ENCODE measurements at regions not wholly inside any gene's neighbourhood (a gene's known extent, or its start where the extent isn't known, plus 50 kb on each side); places are given as distances from the start of the nearest gene placed in this dataset.

DNA sequence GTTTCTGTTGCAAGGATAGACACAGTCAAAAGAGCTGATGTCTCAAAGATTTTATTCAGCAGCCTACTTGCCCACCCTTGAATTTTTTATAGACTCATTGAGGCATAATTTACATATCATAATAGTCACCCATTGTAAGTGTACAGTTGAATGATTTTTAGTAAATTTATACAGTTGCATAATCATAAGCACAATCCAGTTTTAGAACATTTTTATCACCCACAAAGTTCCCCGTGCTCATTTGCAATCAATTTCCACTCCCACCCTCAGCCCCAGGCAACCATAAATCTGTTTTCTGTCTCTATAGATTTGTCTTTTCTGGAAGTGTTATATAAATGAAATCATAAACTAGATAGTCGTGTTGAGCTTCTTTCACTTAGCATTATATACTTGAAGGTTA lies 517.7 kb downstream of the TLE1 start:
- peaks cover 0 to 23% (median 12%) of the 10 kb centered on the region in 11 experiments; a peak in 13 of 22 replicates for H3K9me3 ChIP-seq (replicated peaks in 1 of 11)
- H3K27me3 ChIP-seq: no peaks in the 10 kb centered on the region
- H3K36me3 ChIP-seq: no peaks in the 10 kb centered on the region
- no peaks in the 10 kb centered on the region for H4K20me1 ChIP-seq
- H3K4me2 ChIP-seq: no peak overlapping the region
- no peaks in the 10 kb centered on the region for H3K4me1 ChIP-seq
- no peak overlapping the region for H3K4me3 ChIP-seq
- no peak overlapping the region for H3K9ac ChIP-seq
- TF ChIP-seq Cebpa-rat (IDR thresholded peaks at IDR 0.05): no peak
- no peak overlapping the region for H3K27ac ChIP-seq

DNA sequence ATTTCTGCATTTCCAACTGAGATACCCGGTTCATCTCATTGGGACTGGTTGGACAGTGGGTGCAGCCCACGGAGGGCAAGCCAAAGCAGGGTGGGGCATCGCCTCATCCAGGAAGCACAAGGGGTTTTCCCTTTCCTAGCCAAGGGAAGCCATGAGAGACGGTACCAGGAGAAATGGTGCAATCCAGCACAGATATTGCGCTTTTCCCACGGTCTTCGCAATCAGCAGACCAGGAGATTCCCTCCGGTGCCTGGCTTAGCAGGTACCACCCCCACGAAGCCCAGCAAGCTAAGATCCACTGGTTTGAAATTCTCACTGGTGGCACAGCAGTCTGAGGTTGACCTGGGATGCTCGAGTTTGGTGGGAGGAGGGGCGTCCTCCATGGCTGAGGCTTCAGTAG lies 527.0 kb downstream of the TLE1 start:
- Histone ChIP-seq H3K27ac (no peak overlapping the region), H3K36me3 (no peaks in the 10 kb centered on the region), H3K4me1 (no peaks in the 10 kb centered on the region), H3K9ac (no peak overlapping the region), H3K9me3 (replicated peaks in 1 of 11) (peaks cover 0 to 29% (median 15%) of the 10 kb centered on the region in 11 experiments; a peak in 18 of 22 replicates), H3K27me3 (no peaks in the 10 kb centered on the region), H4K20me1 (no peaks in the 10 kb centered on the region), H3K4me3 (no peak overlapping the region), H3K4me2 (no peak overlapping the region)
- no peak for TF ChIP-seq Cebpa-rat (IDR thresholded peaks at IDR 0.05)

DNA sequence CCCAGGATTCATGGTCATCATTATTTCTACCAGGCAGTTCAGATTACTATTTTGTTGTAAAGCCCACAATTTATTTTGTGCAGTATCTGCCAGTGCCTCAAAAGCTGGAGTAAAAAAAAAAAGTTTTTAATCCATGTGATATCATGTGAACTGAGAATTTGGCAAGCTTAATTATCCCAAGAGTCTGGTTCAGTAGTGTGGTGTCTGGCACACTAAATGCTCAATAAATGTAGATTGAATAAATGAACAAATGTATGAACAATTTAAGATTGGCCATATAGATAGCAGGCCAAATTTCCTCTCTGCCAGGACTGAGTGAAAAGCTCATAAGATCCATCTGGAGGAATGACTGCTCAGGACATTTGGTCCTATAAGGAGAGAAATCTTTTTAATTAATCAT lies 533.0 kb downstream of the TLE1 start:
- no peaks in the 10 kb centered on the region for H4K20me1 ChIP-seq
- TF ChIP-seq Cebpa-rat (IDR thresholded peaks at IDR 0.05): no peak
- no peak overlapping the region for H3K4me2 ChIP-seq
- no peaks in the 10 kb centered on the region for H3K27me3 ChIP-seq
- H3K9ac ChIP-seq: no peak overlapping the region
- no peaks in the 10 kb centered on the region for H3K36me3 ChIP-seq
- H3K27ac ChIP-seq: no peak overlapping the region
- no peaks in the 10 kb centered on the region for H3K4me1 ChIP-seq
- peaks cover 0 to 6% (median 0%) of the 10 kb centered on the region in 11 experiments; a peak in 1 of 22 replicates for H3K9me3 ChIP-seq (replicated peaks in 1 of 11)
- no peak overlapping the region for H3K4me3 ChIP-seq

DNA sequence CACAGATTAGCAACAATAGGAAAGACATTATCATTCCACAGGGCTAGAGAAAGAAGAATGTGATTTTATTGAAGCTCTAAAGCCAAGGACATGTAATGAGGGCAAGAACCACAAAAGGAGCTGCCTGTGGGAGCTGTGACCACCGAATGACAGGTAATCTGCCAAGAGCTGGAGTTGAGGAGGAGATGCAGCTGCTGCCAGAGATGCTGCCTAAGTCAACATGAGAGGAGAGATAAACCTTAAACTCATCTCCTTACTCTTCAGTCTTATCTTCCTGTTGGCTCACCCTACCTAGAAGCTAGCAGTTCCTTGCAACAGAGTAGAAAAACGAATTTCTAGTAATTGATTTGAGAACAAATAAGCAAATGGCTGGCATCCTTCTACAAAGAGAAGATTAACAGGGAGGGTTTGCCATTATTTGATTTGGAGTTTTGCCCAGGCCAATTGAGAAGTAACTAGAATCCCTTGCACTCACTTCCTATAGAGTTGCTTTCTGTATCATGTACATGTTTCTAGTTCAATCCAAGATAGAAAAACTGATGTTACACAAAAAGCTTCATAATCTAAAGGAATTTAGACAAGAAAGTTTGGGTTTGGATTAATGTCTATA lies 539.2 kb downstream of the TLE1 start:
- no peaks in the 10 kb centered on the region for H3K27me3 ChIP-seq
- H4K20me1 ChIP-seq: no peaks in the 10 kb centered on the region
- no peak overlapping the region for H3K27ac ChIP-seq
- H3K9ac ChIP-seq: no peak overlapping the region
- peaks cover 16 to 38% (median 29%) of the 10 kb centered on the region in 11 experiments for H3K9me3 ChIP-seq (replicated peaks in 1 of 11)
- no peaks in the 10 kb centered on the region for H3K36me3 ChIP-seq
- no peak overlapping the region for H3K4me2 ChIP-seq
- no peaks in the 10 kb centered on the region for H3K4me1 ChIP-seq
- no peak for TF ChIP-seq Cebpa-rat (IDR thresholded peaks at IDR 0.05)
- H3K4me3 ChIP-seq: no peak overlapping the region

DNA sequence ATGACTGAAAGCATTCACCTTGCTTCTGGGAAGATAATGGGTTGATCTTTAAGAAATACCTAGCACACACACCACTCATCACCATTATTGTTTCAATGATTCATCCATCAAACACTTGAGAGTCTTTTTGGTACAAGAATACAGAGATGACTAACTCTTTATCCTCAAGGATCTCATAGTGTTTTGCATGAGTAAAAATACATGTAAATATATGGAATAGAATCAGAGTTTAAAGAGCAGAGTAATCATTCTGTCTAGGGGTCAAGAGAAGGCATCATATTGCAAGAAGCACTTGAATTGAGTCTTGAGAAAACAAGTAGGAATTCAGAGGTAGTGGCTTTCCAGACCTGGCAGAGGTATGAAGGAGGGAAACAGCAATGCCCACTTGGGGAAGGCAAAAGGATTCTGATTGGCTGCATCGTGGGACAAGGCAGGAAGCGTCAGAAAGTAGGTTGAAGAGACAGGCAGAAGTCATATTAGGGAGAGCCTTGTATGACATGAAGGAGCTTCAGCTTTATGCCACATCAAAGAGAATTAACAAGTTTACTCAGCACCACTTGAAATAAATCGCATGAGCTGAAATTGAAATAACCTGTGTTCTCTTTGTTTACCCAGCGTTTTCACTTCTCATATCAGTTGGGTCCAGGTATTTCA lies 542.5 kb downstream of the TLE1 start:
- no peak overlapping the region for H3K27ac ChIP-seq

DNA sequence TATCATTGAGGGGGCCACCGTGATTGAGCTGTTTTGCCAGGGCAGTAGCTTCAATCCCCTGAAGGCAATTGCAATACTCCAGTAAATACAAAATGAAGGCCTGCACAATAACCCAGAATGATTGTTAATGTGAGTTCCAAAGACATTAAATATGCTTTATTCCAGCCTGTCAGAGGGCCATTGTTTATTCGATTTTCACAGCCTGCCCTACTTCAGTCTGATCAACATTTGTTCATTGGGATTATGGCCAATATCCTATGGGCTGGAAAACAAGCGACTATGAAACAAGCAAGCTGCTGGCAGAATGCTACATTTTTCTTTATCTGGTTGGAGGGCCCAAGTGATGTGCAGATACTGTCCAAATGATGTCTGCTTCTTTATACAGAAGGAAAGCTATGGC lies 543.1 kb downstream of the TLE1 start:
- Histone ChIP-seq H3K27ac (no peak overlapping the region), H3K9ac (no peak overlapping the region), H4K20me1 (no peaks in the 10 kb centered on the region), H3K36me3 (no peaks in the 10 kb centered on the region), H3K27me3 (no peaks in the 10 kb centered on the region), H3K4me1 (no peaks in the 10 kb centered on the region), H3K9me3 (replicated peaks in 1 of 11) (peaks cover 16 to 35% (median 29%) of the 10 kb centered on the region in 11 experiments), H3K4me3 (no peak overlapping the region), H3K4me2 (no peak overlapping the region)
- TF ChIP-seq Cebpa-rat (IDR thresholded peaks at IDR 0.05): no peak

More for the DNA sequence above, 542.5 kb downstream of the TLE1 start:
- Histone ChIP-seq H3K4me3 (no peak overlapping the region), H3K36me3 (no peaks in the 10 kb centered on the region), H4K20me1 (no peaks in the 10 kb centered on the region), H3K4me1 (no peaks in the 10 kb centered on the region), H3K9me3 (replicated peaks in 1 of 11) (peaks cover 16 to 35% (median 29%) of the 10 kb centered on the region in 11 experiments), H3K4me2 (no peak overlapping the region), H3K27me3 (no peaks in the 10 kb centered on the region), H3K9ac (no peak overlapping the region)
- TF ChIP-seq Cebpa-rat (IDR thresholded peaks at IDR 0.05): no peak

DNA sequence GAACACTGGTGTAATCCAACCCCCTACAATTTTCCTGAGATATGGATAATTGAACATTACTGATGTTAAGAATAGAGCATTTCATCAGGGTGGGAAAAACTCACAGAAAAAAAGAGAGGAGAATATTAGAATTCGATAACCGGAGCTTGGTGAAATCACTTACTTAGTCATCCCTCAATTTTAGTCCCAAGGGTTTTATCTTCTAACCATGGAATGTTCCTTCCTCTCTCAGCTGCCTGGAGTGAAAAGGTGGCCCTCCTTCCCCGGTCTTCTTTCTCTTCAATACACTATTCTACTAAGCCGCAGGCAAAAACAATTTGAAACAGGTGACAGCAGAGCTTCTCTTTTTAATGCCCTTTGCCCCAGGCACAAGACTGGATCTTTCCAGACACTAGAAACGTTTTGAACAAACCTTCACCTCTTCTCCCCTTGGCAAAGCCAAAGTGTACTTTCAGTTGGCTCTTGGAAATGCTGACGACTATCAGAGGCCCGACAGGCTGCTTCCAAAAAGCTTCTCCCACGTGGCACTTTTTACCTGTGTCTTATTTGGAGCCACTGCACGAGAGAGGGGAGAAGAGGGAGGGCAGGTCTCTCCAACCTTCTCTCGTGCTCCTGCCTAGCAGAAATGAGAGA lies 543.9 kb downstream of the TLE1 start:
- Histone ChIP-seq H3K36me3 (no peaks in the 10 kb centered on the region), H3K9ac (no peak overlapping the region), H3K4me3 (no peak overlapping the region), H3K9me3 (replicated peaks in 1 of 11) (peaks cover 16 to 35% (median 29%) of the 10 kb centered on the region in 11 experiments), H3K4me2 (no peak overlapping the region), H3K27ac (no peak overlapping the region), H4K20me1 (no peaks in the 10 kb centered on the region), H3K4me1 (no peaks in the 10 kb centered on the region), H3K27me3 (no peaks in the 10 kb centered on the region)
- no peak for TF ChIP-seq Cebpa-rat (IDR thresholded peaks at IDR 0.05)

DNA sequence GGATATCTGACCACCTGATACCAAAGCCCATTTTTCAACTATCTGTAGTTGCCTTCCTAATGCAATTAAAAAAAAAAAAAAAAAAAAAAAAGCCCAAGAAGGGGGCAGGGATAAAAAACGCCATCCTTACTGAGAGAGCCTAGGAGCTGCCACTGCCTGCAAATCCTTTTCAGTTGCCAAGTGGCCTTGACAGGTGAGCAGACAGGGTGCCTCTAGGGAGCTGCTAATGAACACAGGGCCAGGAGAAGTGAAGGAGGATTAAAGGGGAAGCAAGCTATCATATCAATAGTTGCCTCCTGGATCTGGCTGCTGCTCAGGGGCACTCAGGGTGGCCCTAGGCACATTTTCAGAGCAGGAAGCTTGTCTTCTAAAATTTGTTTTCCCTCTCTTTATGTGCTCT lies 547.4 kb downstream of the TLE1 start:
- Histone ChIP-seq H3K4me2 (no peak overlapping the region), H3K4me3 (no peak overlapping the region), H3K27ac (no peak overlapping the region), H3K27me3 (no peaks in the 10 kb centered on the region), H3K36me3 (no peaks in the 10 kb centered on the region), H4K20me1 (no peaks in the 10 kb centered on the region), H3K9me3 (replicated peaks in 1 of 11) (peaks cover 0 to 8% (median under 1%) of the 10 kb centered on the region in 11 experiments; a peak in 6 of 22 replicates), H3K9ac (no peak overlapping the region), H3K4me1 (no peaks in the 10 kb centered on the region)
- TF ChIP-seq Cebpa-rat (IDR thresholded peaks at IDR 0.05): no peak

DNA sequence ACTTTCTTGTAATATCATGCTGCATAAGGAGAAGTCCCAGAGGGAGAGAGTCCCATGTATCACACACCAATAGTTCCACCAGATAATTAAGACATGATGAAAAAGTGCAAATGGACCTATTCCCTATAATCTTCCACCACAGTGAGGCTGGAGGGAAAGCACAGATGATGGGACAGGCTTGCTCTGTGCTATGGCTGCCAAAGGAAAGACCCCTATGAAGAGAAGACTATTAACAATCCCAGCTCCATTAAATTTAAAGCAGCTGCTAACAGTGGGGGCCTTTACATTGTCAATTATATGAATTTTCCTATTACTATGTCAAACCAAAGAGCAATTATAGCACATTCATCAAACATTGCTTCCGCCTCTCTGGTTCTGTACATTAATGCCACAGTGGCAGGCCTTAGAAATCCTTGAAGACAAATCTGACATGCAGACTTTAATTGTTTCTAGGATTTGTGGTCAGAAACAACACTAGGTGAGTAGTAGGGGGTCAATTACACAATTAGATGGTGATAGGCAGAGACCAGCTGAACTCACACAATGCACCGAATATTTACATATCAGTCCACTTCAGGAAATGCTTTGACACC lies 551.3 kb downstream of the TLE1 start:
- Histone ChIP-seq H3K9me3 (replicated peaks in 1 of 11) (peaks cover 0 to 14% (median 13%) of the 10 kb centered on the region in 11 experiments; a peak in 13 of 22 replicates), H3K4me1 (peaks cover 0 to under 1% (median 0%) of the 10 kb centered on the region in 10 experiments; a peak in 1 of 20 replicates), H3K9ac (no peak overlapping the region), H3K4me2 (no peak overlapping the region), H3K36me3 (no peaks in the 10 kb centered on the region), H3K27ac (no peak overlapping the region), H3K4me3 (no peak overlapping the region), H3K27me3 (no peaks in the 10 kb centered on the region; a peak in 1 of 22 replicates), H4K20me1 (no peaks in the 10 kb centered on the region)
- TF ChIP-seq Cebpa-rat (IDR thresholded peaks at IDR 0.05): no peak

All from BLaER1 treated with 17β-estradiol and CSF1 and Interleukin-3, amounts not matched to agents 10 nM and 100 nM (cell line).